GM23338 (cell line): ENCODE measurements at regions not wholly inside any gene's neighbourhood (a gene's known extent, or its start where the extent isn't known, plus 50 kb on each side); places are given as distances from the start of the nearest gene placed in this dataset.

ENCODE experiments used
- ATAC-seq: fragments of 200-7000 bp; cut with Tn5 transposase; 3 replicates; pipeline ENCODE4 v1.9.1; 2020
- DNase-seq: peaks from one replicate; pipeline ENCODE4 v3.0.0-alpha.2; 2015; ENCODE audit warnings: low spot score
- H2AFZ ChIP-seq: fragments of 200-600 bp; sonication (generic); 2 replicates; pipeline ENCODE4 v1.8.0; 2016; ENCODE audit warnings: antibody characterized with exemption, mild to moderate bottlenecking, moderate library complexity
- H3F3A ChIP-seq: fragments of 200-600 bp; sonication (generic); replicated peaks from 2 replicates; pipeline ENCODE4 v1.8.0; 2017; ENCODE audit warnings: antibody characterized with exemption, mixed run types, low read depth
- H3K27ac ChIP-seq: fragments of 200-600 bp; sonication (generic); 2 replicates; pipeline ENCODE4 v1.6.1; 2016; ENCODE audit warnings: low read depth
- H3K27me3 ChIP-seq: fragments of 200-600 bp; sonication (generic); 2 replicates; pipeline ENCODE4 v1.8.0; 2016; ENCODE audit warnings: mild to moderate bottlenecking, mixed run types, moderate library complexity; ENCODE audit not compliant: insufficient read depth
- H3K36me3 ChIP-seq: fragments of 200-600 bp; sonication (generic); 2 replicates; pipeline ENCODE4 v1.8.0; 2016; ENCODE audit warnings: mild to moderate bottlenecking; ENCODE audit not compliant: insufficient read depth
- H3K4me1 ChIP-seq: fragments of 200-600 bp; sonication (generic); 2 replicates; pipeline ENCODE4 v1.8.0; 2016; ENCODE audit warnings: mild to moderate bottlenecking, moderate library complexity; ENCODE audit not compliant: insufficient read depth
- H3K4me2 ChIP-seq: fragments of 200-600 bp; sonication (generic); 2 replicates; pipeline ENCODE4 v1.7.1; 2017; ENCODE audit warnings: mixed run types
- H3K4me3 ChIP-seq: fragments of 200-600 bp; sonication (generic); 2 replicates; pipeline ENCODE4 v1.6.1; 2016; ENCODE audit warnings: mixed run types
- H3K79me2 ChIP-seq: fragments of 200-600 bp; sonication (generic); replicated peaks from 2 replicates; pipeline ENCODE4 v1.8.0; 2017; ENCODE audit warnings: mild to moderate bottlenecking; ENCODE audit not compliant: insufficient read depth
- H3K9me2 ChIP-seq: fragments of 200-600 bp; sonication (generic); 2 replicates; pipeline ENCODE4 v1.8.0; 2017; ENCODE audit not compliant: insufficient read depth
- H4K20me1 ChIP-seq: fragments of 200-600 bp; sonication (generic); replicated peaks from 2 replicates; pipeline ENCODE4 v1.8.0; 2017; ENCODE audit warnings: mild to moderate bottlenecking; ENCODE audit not compliant: insufficient read depth
- H3K27ac Mint-ChIP-seq: 2 replicates; pipeline ENCODE4 v1.8.0; 2020; ENCODE audit warnings: inconsistent platforms, mild to moderate bottlenecking, moderate library complexity, mixed read lengths
- H3K27me3 Mint-ChIP-seq: 3 replicates; pipeline ENCODE4 v1.8.0; 2022; ENCODE audit warnings: low read depth, mild to moderate bottlenecking, moderate library complexity, mixed read lengths, inconsistent platforms; ENCODE audit not compliant: insufficient read depth, poor library complexity
- H3K36me3 Mint-ChIP-seq: 3 replicates; pipeline ENCODE4 v1.8.0; 2021; ENCODE audit warnings: low read depth, mild to moderate bottlenecking, inconsistent platforms, moderate library complexity, mixed read lengths
- H3K4me1 Mint-ChIP-seq: 3 replicates; pipeline ENCODE4 v1.8.0; 2020; ENCODE audit warnings: mild to moderate bottlenecking, inconsistent platforms, mixed read lengths
- H3K4me3 Mint-ChIP-seq: 3 replicates; pipeline ENCODE4 v1.8.0; 2021; ENCODE audit warnings: moderate library complexity, mild to moderate bottlenecking, inconsistent platforms, mixed read lengths
- H3K9me3 Mint-ChIP-seq: 3 replicates; pipeline ENCODE4 v1.8.0; 2020; ENCODE audit warnings: moderate library complexity, mild to moderate bottlenecking, inconsistent platforms, mixed read lengths
- EZH2phosphoT487 ChIP-seq: fragments of 200-600 bp; sonication (generic); IDR thresholded peaks from one replicate; pipeline ENCODE4 v1.8.1; 2018; ENCODE audit warnings: antibody characterized with exemption; ENCODE audit not compliant: unreplicated experiment
- JUNB ChIP-seq: IDR thresholded peaks from one replicate; pipeline ENCODE4 v1.6.1; 2016; ENCODE audit warnings: antibody characterized with exemption; ENCODE audit not compliant: unreplicated experiment
- STAT1 ChIP-seq: IDR thresholded peaks from one replicate; pipeline ENCODE4 v1.6.1; 2016; ENCODE audit warnings: antibody characterized with exemption; ENCODE audit not compliant: unreplicated experiment
- ZNF114 ChIP-seq: fragments of 250-450 bp; sonication (Bioruptor Pico); IDR thresholded peaks from 2 replicates; pipeline ENCODE4 v1.5.0; 2020; ENCODE audit warnings: mild to moderate bottlenecking, moderate library complexity
- TF ChIP-seq, protein P1 (sequence below): IDR thresholded peaks from one replicate; pipeline ENCODE4 v1.6.1; 2018; ENCODE audit warnings: antibody characterized with exemption; ENCODE audit not compliant: unreplicated experiment
- TF ChIP-seq, protein P2 (sequence below), 2 experiments: fragments of 200-600 bp in 1 of 2; sonication (generic) in 1 of 2; conservative IDR thresholded peaks; 2 replicates each; pipeline versions ENCODE4 v1.5.1 to v1.6.1; 2016 to 2017; ENCODE audit warnings: antibody characterized with exemption in 2 of 2, low read depth in 2 of 2, mild to moderate bottlenecking in 2 of 2, moderate library complexity in 1 of 2
- TF ChIP-seq, protein P3 (sequence below): fragments of 250-450 bp; sonication (Bioruptor Pico); IDR thresholded peaks from 2 replicates; pipeline ENCODE4 v1.5.0; 2020; ENCODE audit warnings: mild to moderate bottlenecking, moderate library complexity

DNA sequence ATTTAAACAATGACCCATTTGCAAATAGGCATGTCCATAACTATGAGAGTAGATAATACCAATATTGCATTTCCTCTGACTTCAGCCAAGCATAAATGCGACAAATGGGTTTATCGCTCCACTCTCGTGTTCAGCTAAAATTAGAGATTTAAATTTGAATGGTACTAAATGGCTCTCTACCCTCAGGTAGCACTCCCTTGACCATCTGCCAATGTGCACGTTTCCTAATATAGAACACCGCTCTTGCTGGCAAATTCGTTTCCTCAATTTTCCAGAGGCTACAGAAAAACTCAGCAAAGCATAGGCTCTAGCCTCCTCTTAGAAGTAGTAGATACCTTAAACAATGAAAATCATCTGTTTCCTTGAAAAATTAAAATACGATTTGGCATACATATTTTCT is 251.6 kb downstream of the ADGRA3 start (continued):
- TF ChIP-seq, protein P1, sequence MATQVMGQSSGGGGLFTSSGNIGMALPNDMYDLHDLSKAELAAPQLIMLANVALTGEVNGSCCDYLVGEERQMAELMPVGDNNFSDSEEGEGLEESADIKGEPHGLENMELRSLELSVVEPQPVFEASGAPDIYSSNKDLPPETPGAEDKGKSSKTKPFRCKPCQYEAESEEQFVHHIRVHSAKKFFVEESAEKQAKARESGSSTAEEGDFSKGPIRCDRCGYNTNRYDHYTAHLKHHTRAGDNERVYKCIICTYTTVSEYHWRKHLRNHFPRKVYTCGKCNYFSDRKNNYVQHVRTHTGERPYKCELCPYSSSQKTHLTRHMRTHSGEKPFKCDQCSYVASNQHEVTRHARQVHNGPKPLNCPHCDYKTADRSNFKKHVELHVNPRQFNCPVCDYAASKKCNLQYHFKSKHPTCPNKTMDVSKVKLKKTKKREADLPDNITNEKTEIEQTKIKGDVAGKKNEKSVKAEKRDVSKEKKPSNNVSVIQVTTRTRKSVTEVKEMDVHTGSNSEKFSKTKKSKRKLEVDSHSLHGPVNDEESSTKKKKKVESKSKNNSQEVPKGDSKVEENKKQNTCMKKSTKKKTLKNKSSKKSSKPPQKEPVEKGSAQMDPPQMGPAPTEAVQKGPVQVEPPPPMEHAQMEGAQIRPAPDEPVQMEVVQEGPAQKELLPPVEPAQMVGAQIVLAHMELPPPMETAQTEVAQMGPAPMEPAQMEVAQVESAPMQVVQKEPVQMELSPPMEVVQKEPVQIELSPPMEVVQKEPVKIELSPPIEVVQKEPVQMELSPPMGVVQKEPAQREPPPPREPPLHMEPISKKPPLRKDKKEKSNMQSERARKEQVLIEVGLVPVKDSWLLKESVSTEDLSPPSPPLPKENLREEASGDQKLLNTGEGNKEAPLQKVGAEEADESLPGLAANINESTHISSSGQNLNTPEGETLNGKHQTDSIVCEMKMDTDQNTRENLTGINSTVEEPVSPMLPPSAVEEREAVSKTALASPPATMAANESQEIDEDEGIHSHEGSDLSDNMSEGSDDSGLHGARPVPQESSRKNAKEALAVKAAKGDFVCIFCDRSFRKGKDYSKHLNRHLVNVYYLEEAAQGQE = no peak
- TF ChIP-seq, protein P2, sequence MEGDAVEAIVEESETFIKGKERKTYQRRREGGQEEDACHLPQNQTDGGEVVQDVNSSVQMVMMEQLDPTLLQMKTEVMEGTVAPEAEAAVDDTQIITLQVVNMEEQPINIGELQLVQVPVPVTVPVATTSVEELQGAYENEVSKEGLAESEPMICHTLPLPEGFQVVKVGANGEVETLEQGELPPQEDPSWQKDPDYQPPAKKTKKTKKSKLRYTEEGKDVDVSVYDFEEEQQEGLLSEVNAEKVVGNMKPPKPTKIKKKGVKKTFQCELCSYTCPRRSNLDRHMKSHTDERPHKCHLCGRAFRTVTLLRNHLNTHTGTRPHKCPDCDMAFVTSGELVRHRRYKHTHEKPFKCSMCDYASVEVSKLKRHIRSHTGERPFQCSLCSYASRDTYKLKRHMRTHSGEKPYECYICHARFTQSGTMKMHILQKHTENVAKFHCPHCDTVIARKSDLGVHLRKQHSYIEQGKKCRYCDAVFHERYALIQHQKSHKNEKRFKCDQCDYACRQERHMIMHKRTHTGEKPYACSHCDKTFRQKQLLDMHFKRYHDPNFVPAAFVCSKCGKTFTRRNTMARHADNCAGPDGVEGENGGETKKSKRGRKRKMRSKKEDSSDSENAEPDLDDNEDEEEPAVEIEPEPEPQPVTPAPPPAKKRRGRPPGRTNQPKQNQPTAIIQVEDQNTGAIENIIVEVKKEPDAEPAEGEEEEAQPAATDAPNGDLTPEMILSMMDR (conservative IDR thresholded peaks at IDR 0.05; ENCODE audit: low read depth in 2 of 2) = no peak

DNA sequence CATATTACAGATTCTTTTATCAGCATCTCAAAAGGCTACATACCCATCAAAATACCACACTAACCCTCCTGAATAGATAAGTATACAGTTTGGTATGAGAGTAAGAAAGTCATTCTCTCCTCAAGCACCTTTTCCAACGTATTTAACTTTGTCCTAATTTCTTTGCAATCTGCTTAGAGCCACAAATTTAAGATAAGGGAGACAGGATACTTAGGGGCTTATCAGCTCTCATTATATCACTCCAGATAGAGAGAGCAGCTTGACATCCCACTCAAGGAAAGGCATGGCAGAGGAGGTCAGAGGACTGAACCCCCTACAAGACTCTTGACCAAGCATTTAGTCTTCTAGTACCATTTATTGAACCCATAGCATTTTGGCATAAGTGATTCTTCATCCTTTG is 262.4 kb downstream of the ADGRA3 start:
- H3K9me2 ChIP-seq = no peaks in the 10 kb centered on the region
- H2AFZ ChIP-seq = no peak overlapping the region
- no peaks in the 10 kb centered on the region for H3K4me1 Mint-ChIP-seq
- no peaks in the 10 kb centered on the region for H3K36me3 ChIP-seq
- H3K4me3 ChIP-seq = no peak overlapping the region
- H3K4me3 Mint-ChIP-seq = no peak overlapping the region
- no peak overlapping the region for H3K4me2 ChIP-seq
- H3K4me1 ChIP-seq = no peaks in the 10 kb centered on the region
- DNase-seq = no peak
- no peaks in the 10 kb centered on the region for H3F3A ChIP-seq
- H3K9me3 Mint-ChIP-seq = no peaks in the 10 kb centered on the region; the same call in 2 of the 3 replicates
- H3K27ac Mint-ChIP-seq = no peak overlapping the region
- no peaks in the 10 kb centered on the region for H3K27me3 Mint-ChIP-seq
- H3K36me3 Mint-ChIP-seq = no peaks in the 10 kb centered on the region
- ATAC-seq = no peak
- no peaks in the 10 kb centered on the region for H3K27me3 ChIP-seq
- H4K20me1 ChIP-seq = no peaks in the 10 kb centered on the region
- no peak overlapping the region for H3K27ac ChIP-seq
- no peaks in the 10 kb centered on the region for H3K79me2 ChIP-seq
- TF ChIP-seq, protein P3, sequence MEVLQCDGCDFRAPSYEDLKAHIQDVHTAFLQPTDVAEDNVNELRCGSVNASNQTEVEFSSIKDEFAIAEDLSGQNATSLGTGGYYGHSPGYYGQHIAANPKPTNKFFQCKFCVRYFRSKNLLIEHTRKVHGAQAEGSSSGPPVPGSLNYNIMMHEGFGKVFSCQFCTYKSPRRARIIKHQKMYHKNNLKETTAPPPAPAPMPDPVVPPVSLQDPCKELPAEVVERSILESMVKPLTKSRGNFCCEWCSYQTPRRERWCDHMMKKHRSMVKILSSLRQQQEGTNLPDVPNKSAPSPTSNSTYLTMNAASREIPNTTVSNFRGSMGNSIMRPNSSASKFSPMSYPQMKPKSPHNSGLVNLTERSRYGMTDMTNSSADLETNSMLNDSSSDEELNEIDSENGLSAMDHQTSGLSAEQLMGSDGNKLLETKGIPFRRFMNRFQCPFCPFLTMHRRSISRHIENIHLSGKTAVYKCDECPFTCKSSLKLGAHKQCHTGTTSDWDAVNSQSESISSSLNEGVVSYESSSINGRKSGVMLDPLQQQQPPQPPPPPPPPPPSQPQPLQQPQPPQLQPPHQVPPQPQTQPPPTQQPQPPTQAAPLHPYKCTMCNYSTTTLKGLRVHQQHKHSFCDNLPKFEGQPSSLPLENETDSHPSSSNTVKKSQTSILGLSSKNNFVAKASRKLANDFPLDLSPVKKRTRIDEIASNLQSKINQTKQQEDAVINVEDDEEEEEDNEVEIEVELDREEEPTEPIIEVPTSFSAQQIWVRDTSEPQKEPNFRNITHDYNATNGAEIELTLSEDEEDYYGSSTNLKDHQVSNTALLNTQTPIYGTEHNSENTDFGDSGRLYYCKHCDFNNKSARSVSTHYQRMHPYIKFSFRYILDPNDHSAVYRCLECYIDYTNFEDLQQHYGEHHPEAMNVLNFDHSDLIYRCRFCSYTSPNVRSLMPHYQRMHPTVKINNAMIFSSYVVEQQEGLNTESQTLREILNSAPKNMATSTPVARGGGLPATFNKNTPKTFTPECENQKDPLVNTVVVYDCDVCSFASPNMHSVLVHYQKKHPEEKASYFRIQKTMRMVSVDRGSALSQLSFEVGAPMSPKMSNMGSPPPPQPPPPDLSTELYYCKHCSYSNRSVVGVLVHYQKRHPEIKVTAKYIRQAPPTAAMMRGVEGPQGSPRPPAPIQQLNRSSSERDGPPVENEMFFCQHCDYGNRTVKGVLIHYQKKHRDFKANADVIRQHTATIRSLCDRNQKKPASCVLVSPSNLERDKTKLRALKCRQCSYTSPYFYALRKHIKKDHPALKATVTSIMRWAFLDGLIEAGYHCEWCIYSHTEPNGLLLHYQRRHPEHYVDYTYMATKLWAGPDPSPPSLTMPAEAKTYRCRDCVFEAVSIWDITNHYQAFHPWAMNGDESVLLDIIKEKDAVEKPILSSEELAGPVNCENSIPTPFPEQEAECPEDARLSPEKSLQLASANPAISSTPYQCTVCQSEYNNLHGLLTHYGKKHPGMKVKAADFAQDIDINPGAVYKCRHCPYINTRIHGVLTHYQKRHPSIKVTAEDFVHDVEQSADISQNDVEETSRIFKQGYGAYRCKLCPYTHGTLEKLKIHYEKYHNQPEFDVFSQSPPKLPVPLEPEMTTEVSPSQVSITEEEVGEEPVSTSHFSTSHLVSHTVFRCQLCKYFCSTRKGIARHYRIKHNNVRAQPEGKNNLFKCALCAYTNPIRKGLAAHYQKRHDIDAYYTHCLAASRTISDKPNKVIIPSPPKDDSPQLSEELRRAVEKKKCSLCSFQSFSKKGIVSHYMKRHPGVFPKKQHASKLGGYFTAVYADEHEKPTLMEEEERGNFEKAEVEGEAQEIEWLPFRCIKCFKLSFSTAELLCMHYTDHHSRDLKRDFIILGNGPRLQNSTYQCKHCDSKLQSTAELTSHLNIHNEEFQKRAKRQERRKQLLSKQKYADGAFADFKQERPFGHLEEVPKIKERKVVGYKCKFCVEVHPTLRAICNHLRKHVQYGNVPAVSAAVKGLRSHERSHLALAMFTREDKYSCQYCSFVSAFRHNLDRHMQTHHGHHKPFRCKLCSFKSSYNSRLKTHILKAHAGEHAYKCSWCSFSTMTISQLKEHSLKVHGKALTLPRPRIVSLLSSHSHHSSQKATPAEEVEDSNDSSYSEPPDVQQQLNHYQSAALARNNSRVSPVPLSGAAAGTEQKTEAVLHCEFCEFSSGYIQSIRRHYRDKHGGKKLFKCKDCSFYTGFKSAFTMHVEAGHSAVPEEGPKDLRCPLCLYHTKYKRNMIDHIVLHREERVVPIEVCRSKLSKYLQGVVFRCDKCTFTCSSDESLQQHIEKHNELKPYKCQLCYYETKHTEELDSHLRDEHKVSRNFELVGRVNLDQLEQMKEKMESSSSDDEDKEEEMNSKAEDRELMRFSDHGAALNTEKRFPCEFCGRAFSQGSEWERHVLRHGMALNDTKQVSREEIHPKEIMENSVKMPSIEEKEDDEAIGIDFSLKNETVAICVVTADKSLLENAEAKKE (CRISPR knock-in tag) = no peak
- TF ChIP-seq EZH2phosphoT487 = no peak
- no peak for TF ChIP-seq ZNF114 (CRISPR knock-in tag)
- TF ChIP-seq, protein P2 (conservative IDR thresholded peaks at IDR 0.05; ENCODE audit: low read depth in 2 of 2) = no peak
- TF ChIP-seq, protein P1 = no peak
- TF ChIP-seq STAT1 = no peak
- TF ChIP-seq JUNB = no peak
